ENCODE measurements at regions not wholly inside any gene's neighbourhood (a gene's known extent, or its start where the extent isn't known, plus 50 kb on each side); places are given as distances from the start of the nearest gene placed in this dataset.

DNA sequence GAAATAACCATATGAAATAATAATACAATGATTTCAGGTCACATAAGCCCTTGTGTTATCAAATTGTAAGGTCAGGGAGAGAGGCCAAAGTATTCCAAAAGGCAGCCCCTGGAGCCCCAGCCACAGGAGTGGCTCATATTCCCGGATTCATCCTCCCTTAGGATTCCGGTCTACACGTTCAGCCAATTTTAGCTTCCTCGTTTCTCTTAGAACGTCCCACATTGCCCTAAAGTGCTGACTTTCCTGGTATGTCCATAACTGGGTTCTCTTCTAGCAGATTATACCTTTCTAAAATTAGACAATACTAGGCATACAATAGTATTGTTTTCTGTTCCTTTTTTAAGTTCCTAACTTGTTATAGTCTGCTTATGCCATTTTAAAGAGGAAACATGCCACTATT lies 192.7 kb upstream of the NOX3 start:
- TF ChIP-seq, protein P1, sequence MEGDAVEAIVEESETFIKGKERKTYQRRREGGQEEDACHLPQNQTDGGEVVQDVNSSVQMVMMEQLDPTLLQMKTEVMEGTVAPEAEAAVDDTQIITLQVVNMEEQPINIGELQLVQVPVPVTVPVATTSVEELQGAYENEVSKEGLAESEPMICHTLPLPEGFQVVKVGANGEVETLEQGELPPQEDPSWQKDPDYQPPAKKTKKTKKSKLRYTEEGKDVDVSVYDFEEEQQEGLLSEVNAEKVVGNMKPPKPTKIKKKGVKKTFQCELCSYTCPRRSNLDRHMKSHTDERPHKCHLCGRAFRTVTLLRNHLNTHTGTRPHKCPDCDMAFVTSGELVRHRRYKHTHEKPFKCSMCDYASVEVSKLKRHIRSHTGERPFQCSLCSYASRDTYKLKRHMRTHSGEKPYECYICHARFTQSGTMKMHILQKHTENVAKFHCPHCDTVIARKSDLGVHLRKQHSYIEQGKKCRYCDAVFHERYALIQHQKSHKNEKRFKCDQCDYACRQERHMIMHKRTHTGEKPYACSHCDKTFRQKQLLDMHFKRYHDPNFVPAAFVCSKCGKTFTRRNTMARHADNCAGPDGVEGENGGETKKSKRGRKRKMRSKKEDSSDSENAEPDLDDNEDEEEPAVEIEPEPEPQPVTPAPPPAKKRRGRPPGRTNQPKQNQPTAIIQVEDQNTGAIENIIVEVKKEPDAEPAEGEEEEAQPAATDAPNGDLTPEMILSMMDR (IDR thresholded peaks at IDR 0.05; ENCODE audit: low read length): no peak
- TF ChIP-seq EZH2phosphoT487 (IDR thresholded peaks at IDR 0.05; ENCODE audit: low read length): no peak
